PC-3 (cell line): ENCODE measurements at regions not wholly inside any gene's neighbourhood (a gene's known extent, or its start where the extent isn't known, plus 50 kb on each side); places are given as distances from the start of the nearest gene placed in this dataset.
A peak's percentile ranks its signal among the peaks of the same experiment; 100 is the strongest.

Experiments used
- ATAC-seq: fragments of 200-7000 bp; cut with Tn5 transposase; 2 replicates; pipeline ENCODE4 v1.9.1; 2020; ENCODE audit warnings: mild to moderate bottlenecking, moderate library complexity
- BruUV-seq: library from RNA; stranded (reverse); fragments of 400-500 nt; replicated peaks from 2 replicates; lab custom pipeline; 2021; lab: Mats Ljungman, UMichigan
- CTCF ChIA-PET: fragments of 300-600 bp; sonication (Branson Sonifier 250); formaldehyde crosslinking; loops from one replicate; lab custom pipeline; 2022; ENCODE audit warnings: antibody characterized with exemption; lab: Charles Lee
- POLR2A ChIA-PET: fragments of 300-600 bp; sonication (Branson Sonifier 250); formaldehyde crosslinking; loops from one replicate; lab custom pipeline; 2022; ENCODE audit warnings: antibody characterized with exemption; ENCODE audit not compliant: unreplicated experiment; lab: Charles Lee
- DNase-seq: peaks from one replicate; pipeline ENCODE4 v3.0.0-alpha.2; 2015
- H2AFZ ChIP-seq: fragments of 300-600 bp; sonication (generic); 2 replicates; pipeline ENCODE4 v1.6.0; 2016; ENCODE audit warnings: antibody characterized with exemption, low read length
- H3F3A ChIP-seq: fragments of 300-600 bp; sonication (generic); one replicate; pipeline ENCODE4 v1.6.0; 2017; ENCODE audit warnings: antibody characterized with exemption, low read length, control low read depth, mild to moderate bottlenecking; ENCODE audit not compliant: unreplicated experiment
- H3K27ac ChIP-seq: fragments of 300-600 bp; sonication (generic); 2 replicates; pipeline ENCODE4 v1.5.1; 2016; ENCODE audit warnings: mild to moderate bottlenecking, low read length
- H3K27me3 ChIP-seq: fragments of 300-600 bp; sonication (generic); 2 replicates; pipeline ENCODE4 v1.6.1; 2016; ENCODE audit warnings: low read length, mixed read lengths
- H3K36me3 ChIP-seq: fragments of 300-600 bp; sonication (generic); 2 replicates; pipeline ENCODE4 v1.6.1; 2016; ENCODE audit warnings: low read depth, mixed run types, low read length, mixed read lengths
- H3K4me1 ChIP-seq: fragments of 300-600 bp; sonication (generic); 2 replicates; pipeline ENCODE4 v1.5.1; 2016; ENCODE audit warnings: low read length; ENCODE audit not compliant: insufficient read depth
- H3K4me2 ChIP-seq: fragments of 300-600 bp; sonication (generic); 2 replicates; pipeline ENCODE4 v1.6.0; 2016; ENCODE audit warnings: low read length
- H3K4me3 ChIP-seq: fragments of 300-600 bp; sonication (generic); 2 replicates; pipeline ENCODE4 v1.5.1; 2016; ENCODE audit warnings: mild to moderate bottlenecking, low read length, mixed read lengths
- H3K79me2 ChIP-seq: fragments of 300-600 bp; sonication (generic); 2 replicates; pipeline ENCODE4 v1.6.1; 2017; ENCODE audit warnings: low read length, mixed read lengths
- H3K9ac ChIP-seq: fragments of 300-600 bp; sonication (generic); 2 replicates; pipeline ENCODE4 v1.6.0; 2016; ENCODE audit warnings: mild to moderate bottlenecking, low read length
- H3K9me2 ChIP-seq: fragments of 300-600 bp; sonication (generic); replicated peaks from 2 replicates; pipeline ENCODE4 v1.6.1; 2016; ENCODE audit warnings: mixed run types, low read length, mixed read lengths
- H3K9me3 ChIP-seq: fragments of 300-600 bp; sonication (generic); 2 replicates; pipeline ENCODE4 v1.6.1; 2016; ENCODE audit warnings: low read length, mixed read lengths
- H4K20me1 ChIP-seq: fragments of 300-600 bp; sonication (generic); 2 replicates; pipeline ENCODE4 v1.6.1; 2016; ENCODE audit warnings: low read length, mixed read lengths
- EZH2 ChIP-seq: fragments of 300-600 bp; sonication (generic); IDR thresholded peaks from one replicate; pipeline ENCODE4 v1.6.1; 2017; ENCODE audit warnings: antibody characterized with exemption, mild to moderate bottlenecking, low read length; ENCODE audit not compliant: unreplicated experiment
- EZH2phosphoT487 ChIP-seq: fragments of 300-600 bp; sonication (generic); IDR thresholded peaks from 2 replicates; pipeline ENCODE4 v1.6.1; 2018; ENCODE audit warnings: mild to moderate bottlenecking, antibody characterized with exemption, low read length, borderline replicate concordance
- intact Hi-C: fragments of 100-400 bp; cut with micrococcal nuclease; formaldehyde crosslinking; loops from 2 replicates; pipeline ENCODE4 v1.9.0; 2023
- TF ChIP-seq, protein P1 (sequence below): fragments of 300-600 bp; sonication (generic); conservative IDR thresholded peaks from 2 replicates; pipeline ENCODE4 v1.5.1; 2017; ENCODE audit warnings: antibody characterized with exemption, low read depth, mild to moderate bottlenecking, low read length

DNA sequence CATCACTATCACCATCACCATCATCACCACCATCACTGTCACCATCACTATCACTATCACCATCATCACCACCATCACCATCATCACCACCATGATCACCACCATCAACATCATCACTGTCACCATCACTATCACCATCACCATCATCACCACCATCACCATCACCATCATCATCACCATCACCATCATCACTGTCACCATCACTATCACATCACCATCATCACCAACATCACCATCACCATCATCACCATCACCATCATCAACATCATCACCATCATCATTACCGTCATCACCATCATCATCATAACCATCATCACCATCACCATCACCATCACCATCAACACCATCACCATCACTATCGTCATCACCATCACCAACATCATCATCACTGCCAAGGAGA, 273.8 kb downstream of the FOXL1 start:
- POLR2A ChIA-PET, result no interaction called here
- H3K9me2 ChIP-seq, result no peaks in the 10 kb centered on the region
- no peaks in the 10 kb centered on the region for H3K9me3 ChIP-seq
- H3K9ac ChIP-seq, result no peak overlapping the region
- H3K27me3 ChIP-seq, result no peaks in the 10 kb centered on the region
- no peaks in the 10 kb centered on the region for H3K36me3 ChIP-seq
- BruUV-seq, result no TSS peak
- CTCF ChIA-PET, result no interaction called here
- no peaks in the 10 kb centered on the region for H4K20me1 ChIP-seq
- H3K27ac ChIP-seq, result no peak overlapping the region
- ATAC-seq (no peak), DNase-seq (no peak)
- peaks cover 12% of the 10 kb centered on the region for H3K4me1 ChIP-seq
- no peak overlapping the region for H3K4me2 ChIP-seq
- TF ChIP-seq EZH2 (no peak), EZH2phosphoT487 (no peak)
- TF ChIP-seq, protein P1, sequence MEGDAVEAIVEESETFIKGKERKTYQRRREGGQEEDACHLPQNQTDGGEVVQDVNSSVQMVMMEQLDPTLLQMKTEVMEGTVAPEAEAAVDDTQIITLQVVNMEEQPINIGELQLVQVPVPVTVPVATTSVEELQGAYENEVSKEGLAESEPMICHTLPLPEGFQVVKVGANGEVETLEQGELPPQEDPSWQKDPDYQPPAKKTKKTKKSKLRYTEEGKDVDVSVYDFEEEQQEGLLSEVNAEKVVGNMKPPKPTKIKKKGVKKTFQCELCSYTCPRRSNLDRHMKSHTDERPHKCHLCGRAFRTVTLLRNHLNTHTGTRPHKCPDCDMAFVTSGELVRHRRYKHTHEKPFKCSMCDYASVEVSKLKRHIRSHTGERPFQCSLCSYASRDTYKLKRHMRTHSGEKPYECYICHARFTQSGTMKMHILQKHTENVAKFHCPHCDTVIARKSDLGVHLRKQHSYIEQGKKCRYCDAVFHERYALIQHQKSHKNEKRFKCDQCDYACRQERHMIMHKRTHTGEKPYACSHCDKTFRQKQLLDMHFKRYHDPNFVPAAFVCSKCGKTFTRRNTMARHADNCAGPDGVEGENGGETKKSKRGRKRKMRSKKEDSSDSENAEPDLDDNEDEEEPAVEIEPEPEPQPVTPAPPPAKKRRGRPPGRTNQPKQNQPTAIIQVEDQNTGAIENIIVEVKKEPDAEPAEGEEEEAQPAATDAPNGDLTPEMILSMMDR, result no peak
- intact Hi-C loops, result no loop called here
- no peaks in the 10 kb centered on the region for H3F3A ChIP-seq
- H3K4me3 ChIP-seq, result no peak overlapping the region
- no peaks in the 10 kb centered on the region for H3K79me2 ChIP-seq
- H2AFZ ChIP-seq, result no peak overlapping the region

DNA sequence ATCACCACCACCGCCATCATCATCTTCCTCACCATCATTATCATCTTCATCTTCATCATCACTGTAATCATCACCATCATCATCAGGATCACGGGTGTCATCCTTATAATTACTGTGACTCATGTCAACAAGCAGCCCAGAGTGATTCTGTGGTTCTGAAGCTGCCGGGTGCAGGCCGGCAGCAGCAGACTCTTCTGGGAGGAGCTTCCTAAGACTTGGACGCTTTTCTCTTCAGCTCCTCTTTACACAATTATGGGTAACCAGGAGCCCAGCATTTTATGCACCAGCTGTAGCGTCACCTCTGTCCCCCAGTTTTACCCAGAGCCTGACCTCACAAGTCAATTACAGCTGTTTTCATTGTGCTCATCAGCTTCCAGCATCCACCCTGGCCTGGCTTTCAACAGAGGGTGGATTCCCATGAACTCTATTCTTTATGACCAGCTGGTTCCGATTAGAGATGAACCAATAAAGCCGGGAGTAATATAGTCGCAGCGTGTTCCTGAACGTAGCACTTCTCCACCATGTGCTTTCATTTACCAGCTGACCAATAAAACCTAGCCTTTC, 275.8 kb downstream of the FOXL1 start:
- Histone ChIP-seq H4K20me1 (no peaks in the 10 kb centered on the region), H3K4me3 (no peak overlapping the region), H3K4me2 (no peak overlapping the region), H3K4me1 (peaks cover 12% of the 10 kb centered on the region), H3K27ac (no peak overlapping the region), H3F3A (no peaks in the 10 kb centered on the region), H3K9me3 (no peaks in the 10 kb centered on the region), H3K9ac (no peak overlapping the region), H2AFZ (no peak overlapping the region), H3K79me2 (no peaks in the 10 kb centered on the region), H3K27me3 (no peaks in the 10 kb centered on the region), H3K36me3 (no peaks in the 10 kb centered on the region), H3K9me2 (no peaks in the 10 kb centered on the region)
- intact Hi-C loops, result no loop called here
- ChIA-PET CTCF (no interaction called here), POLR2A (no interaction called here)
- DNase-seq (no peak), ATAC-seq (no peak)
- BruUV-seq, result no TSS peak
- TF ChIP-seq, protein P1, result no peak
- TF ChIP-seq EZH2, result no peak
- no peak for TF ChIP-seq EZH2phosphoT487

DNA sequence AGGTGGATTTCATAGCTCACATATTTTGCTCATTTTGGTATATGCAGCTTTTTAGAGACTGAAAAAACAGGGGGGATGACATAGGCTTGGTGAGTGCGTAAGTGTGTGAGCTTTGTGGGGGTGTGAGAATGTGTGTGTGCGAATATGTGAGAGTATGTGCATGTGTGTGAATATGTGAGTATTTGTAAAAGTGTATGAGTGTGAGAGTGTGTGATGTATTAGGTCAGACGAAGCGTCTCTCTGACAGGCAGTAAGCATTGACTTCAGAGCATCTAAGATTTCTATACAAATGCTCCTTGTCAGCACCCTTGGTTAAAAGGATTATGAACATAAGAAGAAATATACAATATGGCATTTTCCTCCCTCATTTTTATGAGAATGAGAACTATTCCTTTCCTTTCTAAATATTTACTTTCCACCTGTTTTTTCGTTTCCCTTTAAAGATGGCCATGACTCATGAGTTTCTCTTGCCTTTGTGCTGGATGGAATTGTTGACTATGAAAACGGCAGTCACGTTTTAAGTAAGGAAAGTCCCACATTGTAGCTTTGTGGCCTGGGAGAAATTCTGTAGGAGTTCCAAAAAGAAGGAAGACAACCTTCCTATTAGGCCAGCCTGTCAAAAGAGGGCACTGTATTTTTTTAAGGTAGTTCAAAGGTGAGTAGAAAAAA, 276.4 kb downstream of the FOXL1 start:
- ATAC-seq, result peak; percentile 72
- Histone ChIP-seq H3K36me3 (no peaks in the 10 kb centered on the region), H3K9me2 (no peaks in the 10 kb centered on the region), H3K4me1 (peaks cover 12% of the 10 kb centered on the region), H3K9me3 (no peaks in the 10 kb centered on the region), H4K20me1 (no peaks in the 10 kb centered on the region), H3K27ac (peak overlapping the region; percentile 23), H3K79me2 (no peaks in the 10 kb centered on the region), H3K9ac (no peak overlapping the region), H2AFZ (no peak overlapping the region), H3K27me3 (no peaks in the 10 kb centered on the region), H3K4me2 (0 out of 2 replicates have a peak overlapping the region, but pooled peaks have one; percentile 24), H3K4me3 (no peak overlapping the region), H3F3A (no peaks in the 10 kb centered on the region)
- TF ChIP-seq EZH2 (no peak), EZH2phosphoT487 (no peak)
- TF ChIP-seq, protein P1, result no peak
- intact Hi-C loops, result no loop called here
- ChIA-PET CTCF (interaction anchor here (0.6 kb wide), 1 partner anchor 19 kb away, joined by 3 read pairs; no protein-coding TSS in a partner anchor), POLR2A (no interaction called here)
- BruUV-seq, result no TSS peak
- DNase-seq, result peak; percentile 45
